ENCODE measurements at regions not wholly inside any gene's neighbourhood (a gene's known extent, or its start where the extent isn't known, plus 50 kb on each side); places are given as distances from the start of the nearest gene placed in this dataset.

- TF ChIP-seq RFX5 (IDR thresholded peaks at IDR 0.05; ENCODE audit: low read depth, low read length) (no peak), EP300 (IDR thresholded peaks at IDR 0.05; ENCODE audit: borderline replicate concordance in 1 of 2, control insufficient read depth in 1 of 2, low read depth in 2 of 2, low read length in 2 of 2) (no peak)
- ATAC-seq (no peak), DNase-seq (ENCODE audit: low read depth, low spot score) (no peak), FAIRE-seq (no peak)
- BruUV-seq (replicated peaks) = no TSS peak
- H3K4me2 ChIP-seq (ENCODE audit: control insufficient read depth, insufficient read depth) = no peak overlapping the region
- no peaks in the 10 kb centered on the region; the same call in 2 of the 3 replicates for H3K9me3 ChIP-seq (replicated peaks; ENCODE audit: control insufficient read depth, insufficient read depth, low read length)
- ChIA-PET SMC1A (ENCODE audit: uncharacterized antibody, unreplicated experiment) (no interaction called here), CTCF (no interaction called here), RAD21 (ENCODE audit: unreplicated experiment) (no interaction called here), POLR2A (no interaction called here)
- 0% methylated on average over 1 of the region's 1 CpG for WGBS (ENCODE audit: insufficient coverage, insufficient replicate concordance, low lambda C conversion rate, missing lambda C conversion rate)
- intact Hi-C loops (cut with micrococcal nuclease; ENCODE audit: unreplicated experiment) = no loop called here
- no peak overlapping the region for H3K4me3 ChIP-seq
- no peaks in the 10 kb centered on the region for H3K27me3 ChIP-seq (replicated peaks in 1 of 2; ENCODE audit: control insufficient read depth in 2 of 2, insufficient read depth in 2 of 2, low read length in 1 of 2)
- H3K36me3 ChIP-seq (ENCODE audit: control insufficient read depth in 2 of 2, insufficient read depth in 2 of 2, low read length in 1 of 2) = no peaks in the 10 kb centered on the region
- no peaks in the 10 kb centered on the region for H4K20me1 ChIP-seq (ENCODE audit: control insufficient read depth, insufficient read depth)
- H3K9ac ChIP-seq (ENCODE audit: control insufficient read depth, insufficient read depth, low read length) = no peak overlapping the region
- no peak overlapping the region for H3K27ac ChIP-seq (ENCODE audit: control insufficient read depth, insufficient read depth)
- H3K79me2 ChIP-seq (ENCODE audit: control insufficient read depth, insufficient read depth, low read length) = no peaks in the 10 kb centered on the region
- H3K4me1 ChIP-seq (ENCODE audit: control insufficient read depth, insufficient read depth, low read length) = no peaks in the 10 kb centered on the region
- in situ Hi-C loops (cut with MboI) = no loop called here
- H2AFZ ChIP-seq (ENCODE audit: control insufficient read depth, low read depth, low read length) = no peak overlapping the region
Observed at GRCh38 chr7:91685544-91685943, 195.0 kb downstream of the MTERF1 start.

- DNase-seq (ENCODE audit: low read depth, low spot score) = no peak
- FAIRE-seq = no peak
- Histone ChIP-seq H3K27me3 (replicated peaks in 1 of 2; ENCODE audit: control insufficient read depth in 2 of 2, insufficient read depth in 2 of 2, low read length in 1 of 2) (no peaks in the 10 kb centered on the region; a peak in 1 of 4 replicates), H3K4me2 (ENCODE audit: control insufficient read depth, insufficient read depth) (no peak overlapping the region), H2AFZ (ENCODE audit: control insufficient read depth, low read depth, low read length) (no peak overlapping the region), H3K4me1 (ENCODE audit: control insufficient read depth, insufficient read depth, low read length) (no peaks in the 10 kb centered on the region), H4K20me1 (ENCODE audit: control insufficient read depth, insufficient read depth) (no peaks in the 10 kb centered on the region), H3K9me3 (replicated peaks; ENCODE audit: control insufficient read depth, insufficient read depth, low read length) (no peaks in the 10 kb centered on the region), H3K36me3 (ENCODE audit: control insufficient read depth in 2 of 2, insufficient read depth in 2 of 2, low read length in 1 of 2) (no peaks in the 10 kb centered on the region), H3K27ac (ENCODE audit: control insufficient read depth, insufficient read depth) (no peak overlapping the region), H3K79me2 (ENCODE audit: control insufficient read depth, insufficient read depth, low read length) (no peaks in the 10 kb centered on the region), H3K9ac (ENCODE audit: control insufficient read depth, insufficient read depth, low read length) (no peak overlapping the region), H3K4me3 (no peak overlapping the region)
- BruUV-seq (replicated peaks) = no TSS peak
- RAD21 ChIA-PET (ENCODE audit: unreplicated experiment) = no interaction called here
- ATAC-seq = no peak
- 54% methylated on average over 1 of the region's 1 CpG for WGBS (ENCODE audit: insufficient coverage, insufficient replicate concordance, low lambda C conversion rate, missing lambda C conversion rate)
- SMC1A ChIA-PET (ENCODE audit: uncharacterized antibody, unreplicated experiment) = no interaction called here
- POLR2A ChIA-PET = no interaction called here
- in situ Hi-C loops (cut with MboI) (no loop called here), intact Hi-C loops (cut with micrococcal nuclease; ENCODE audit: unreplicated experiment) (no loop called here)
- CTCF ChIA-PET = no interaction called here
- TF ChIP-seq MYB (IDR thresholded peaks at IDR 0.05; ENCODE audit: borderline replicate concordance, low read depth, low read length) (no peak), IRF4 (IDR thresholded peaks at IDR 0.05; ENCODE audit: low read depth, low read length) (no peak), NBN (IDR thresholded peaks at IDR 0.05) (no peak), CHD2 (IDR thresholded peaks at IDR 0.05; ENCODE audit: borderline replicate concordance, low read depth, low read length) (no peak), ZNF207 (IDR thresholded peaks at IDR 0.05; ENCODE audit: borderline replicate concordance) (no peak), YY1 (IDR thresholded peaks at IDR 0.05; ENCODE audit: low read depth, low read length) (no peak), TBL1XR1 (IDR thresholded peaks at IDR 0.05; ENCODE audit: low read depth, low read length) (no peak), CHD4 (IDR thresholded peaks at IDR 0.05) (no peak), BCLAF1 (IDR thresholded peaks at IDR 0.05) (no peak), SREBF2 (IDR thresholded peaks at IDR 0.05; ENCODE audit: low read length) (no peak), RCOR1 (conservative IDR thresholded peaks at IDR 0.05; ENCODE audit: low read depth, low read length) (no peak), WRNIP1 (IDR thresholded peaks at IDR 0.05; ENCODE audit: borderline replicate concordance, low read depth, low read length) (no peak), ELK1 (IDR thresholded peaks at IDR 0.05; ENCODE audit: low read depth, low read length) (no peak)
Observed at GRCh38 chr7:91690541-91691070, 189.9 kb downstream of the MTERF1 start.
